ENCODE measurements at regions not wholly inside any gene's neighbourhood (a gene's known extent, or its start where the extent isn't known, plus 50 kb on each side); places are given as distances from the start of the nearest gene placed in this dataset.
"Not testable (repeated sequence)": the region's sequence is repeated elsewhere in the genome, so short reads cannot be mapped to it uniquely, and the experiment has no call there.

DNA sequence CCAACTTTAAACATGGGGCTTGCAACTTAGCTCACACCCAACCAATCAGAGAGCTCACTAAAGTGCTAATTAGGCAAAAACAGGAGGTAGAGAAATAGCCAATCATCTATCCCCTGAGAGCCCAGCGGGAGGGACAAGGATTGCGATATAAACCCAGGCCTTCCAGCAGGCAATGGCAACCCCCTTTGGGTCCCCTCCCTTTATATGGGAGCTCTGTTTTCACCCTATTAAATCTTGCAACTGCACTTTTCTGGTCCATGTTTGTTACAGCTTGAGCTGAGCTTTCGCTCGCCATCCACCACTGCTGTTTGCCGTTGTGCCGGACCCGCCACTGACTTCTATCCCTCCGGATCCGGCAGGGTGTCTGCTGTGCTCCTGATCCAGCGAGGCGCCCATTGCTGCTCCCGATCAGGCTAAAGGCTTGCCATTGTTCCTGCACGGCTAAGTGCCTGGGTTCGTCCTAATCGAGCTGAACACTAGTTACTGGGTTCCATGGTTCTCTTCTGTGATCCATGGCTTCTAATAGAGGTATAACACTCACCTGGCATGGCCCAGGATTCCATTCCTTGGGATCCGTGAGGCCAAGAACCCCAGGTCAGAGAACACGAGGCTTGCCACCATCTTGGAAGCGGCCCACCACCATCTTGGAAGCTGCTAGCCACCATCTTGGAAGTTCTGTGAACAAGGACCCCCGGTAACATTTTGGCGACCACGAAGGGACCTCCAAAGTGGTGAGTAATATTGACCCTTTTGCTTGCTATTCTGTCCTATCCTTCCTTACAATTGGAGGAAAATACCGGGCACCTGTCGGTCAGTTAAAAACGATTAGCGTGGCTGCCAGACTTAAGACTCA is 161.3 kb upstream of the GCFC2 start:
- intact Hi-C loops (cut with micrococcal nuclease); ATAC-seq; DNase-seq: not testable (repeated sequence)

DNA sequence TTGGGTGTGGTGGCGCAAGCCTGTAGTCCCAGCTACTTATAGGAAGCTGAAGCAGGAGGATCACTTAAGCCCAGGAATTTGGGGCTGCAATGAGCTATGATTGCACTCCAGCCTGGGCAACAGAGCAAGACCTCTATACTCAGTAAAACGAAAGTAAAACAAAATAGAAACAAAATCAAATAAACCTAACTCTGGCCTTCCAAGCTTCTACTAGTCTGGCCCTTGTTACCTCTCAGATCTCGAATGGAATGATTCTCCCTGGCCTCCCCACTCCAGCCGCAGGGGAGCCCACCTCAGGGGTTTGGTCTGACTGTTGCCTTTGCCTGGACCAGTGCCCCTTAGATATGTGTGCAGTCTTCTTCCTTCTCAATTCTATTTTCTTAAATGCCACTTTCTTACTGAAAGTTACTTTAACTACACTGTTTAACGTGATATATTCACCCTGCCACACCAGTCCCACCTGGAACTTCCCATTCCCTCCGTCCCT is 160.0 kb upstream of the GCFC2 start:
- DNase-seq (no peak), ATAC-seq (no peak)
- intact Hi-C loops (cut with micrococcal nuclease), result no loop called here

DNA sequence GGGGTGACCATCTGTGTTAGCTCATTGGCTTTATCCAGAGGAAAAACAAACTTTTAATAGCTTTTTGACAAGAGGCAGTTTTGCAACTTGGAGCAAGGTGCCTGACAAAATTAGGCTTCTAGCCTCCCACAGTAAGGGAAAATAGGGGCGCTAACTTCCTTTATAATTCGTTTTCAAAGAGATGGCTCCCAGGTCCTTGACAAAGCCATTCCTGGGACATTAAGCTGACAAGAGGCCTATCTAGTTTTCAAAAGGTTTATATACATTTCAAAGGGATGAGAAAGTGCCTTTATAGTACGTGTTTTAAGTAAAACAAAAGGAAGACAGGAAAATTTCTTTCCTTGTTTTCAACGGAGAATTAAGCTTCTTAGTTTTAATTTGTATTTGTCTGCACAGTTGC is 159.4 kb upstream of the GCFC2 start:
- DNase-seq (no peak), ATAC-seq (no peak)
- intact Hi-C loops (cut with micrococcal nuclease), result no loop called here

DNA sequence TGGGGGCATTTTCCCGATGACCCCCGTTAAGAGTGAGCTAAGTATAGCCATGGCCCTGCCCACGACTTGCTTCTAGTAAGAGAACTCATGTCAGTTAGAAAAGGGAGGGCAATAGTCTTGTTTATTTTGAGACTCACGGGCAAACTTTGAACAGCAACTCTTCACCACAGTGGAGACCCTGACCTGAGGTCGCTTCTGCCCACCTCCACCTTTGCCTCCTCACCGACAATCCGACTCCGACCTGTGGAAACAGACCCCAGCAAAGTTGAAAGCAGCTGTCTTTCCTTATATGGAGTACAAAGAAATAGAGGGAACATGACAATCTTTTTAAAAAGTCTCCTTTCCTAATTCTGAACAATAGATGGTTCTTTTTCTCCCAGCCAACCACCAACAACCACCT is 155.0 kb upstream of the GCFC2 start:
- DNase-seq (no peak), ATAC-seq (no peak)
- intact Hi-C loops (cut with micrococcal nuclease), result no loop called here

DNA sequence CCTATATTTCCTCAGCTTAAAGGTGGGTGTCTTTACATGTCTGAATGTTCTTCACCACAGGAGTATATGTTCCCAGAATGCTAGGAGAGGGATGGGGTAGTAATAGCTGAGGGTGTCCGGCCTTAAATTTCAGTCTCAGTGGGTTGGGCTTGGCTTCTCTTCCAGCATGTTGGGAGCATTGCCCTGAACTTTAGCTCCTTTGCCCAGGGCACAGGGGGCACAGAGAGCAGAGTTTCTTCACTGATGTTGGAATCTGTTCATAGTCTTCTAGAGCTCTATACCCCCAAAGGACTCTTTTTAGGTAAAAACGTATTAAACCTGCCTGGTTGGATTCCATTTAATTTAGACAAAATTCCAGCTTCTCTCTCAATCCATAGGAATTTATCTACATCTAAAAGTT is 154.4 kb upstream of the GCFC2 start:
- no peak for DNase-seq
- intact Hi-C loops (cut with micrococcal nuclease), result no loop called here
- ATAC-seq, result no peak

DNA sequence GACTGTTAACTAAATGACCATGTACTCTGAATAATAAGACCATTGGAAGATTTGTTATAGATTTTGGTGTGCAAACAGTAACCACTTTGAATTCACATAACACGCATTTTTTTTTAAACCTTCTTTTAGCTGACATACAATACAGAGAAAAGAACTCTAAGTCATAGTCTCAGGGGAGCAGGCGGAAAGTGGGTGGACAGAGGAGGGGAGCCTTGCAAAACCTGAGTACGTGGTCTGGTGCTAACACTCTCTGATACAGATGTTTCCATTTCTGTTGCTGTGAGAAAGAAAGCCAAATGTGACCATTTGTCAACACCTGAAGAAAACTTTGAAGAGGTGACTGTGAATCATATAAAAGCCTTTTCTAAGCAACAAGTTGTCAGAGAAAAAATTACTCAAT is 151.8 kb upstream of the GCFC2 start:
- intact Hi-C loops (cut with micrococcal nuclease), result no loop called here
- no peak for DNase-seq
- no peak for ATAC-seq

DNA sequence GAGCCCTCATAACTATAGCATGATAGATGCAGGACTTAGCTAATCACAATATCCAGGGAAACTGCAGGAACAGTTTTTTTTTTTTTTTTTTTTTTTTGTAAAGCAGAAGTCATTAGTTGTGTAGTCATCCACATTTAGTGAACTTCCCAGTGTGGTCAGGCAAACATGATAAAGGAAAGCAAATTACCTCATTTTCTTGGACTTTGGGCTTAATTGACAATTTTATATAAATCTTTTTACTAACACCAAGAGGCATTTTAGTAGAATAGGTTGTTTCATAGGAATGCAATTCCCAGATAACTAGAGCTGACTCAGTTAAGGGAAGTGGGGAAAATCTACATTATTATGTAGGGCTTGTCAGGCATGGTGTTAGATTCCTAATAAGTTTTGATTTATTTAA is 142.7 kb upstream of the GCFC2 start:
- no peak for ATAC-seq
- DNase-seq, result no peak

DNA sequence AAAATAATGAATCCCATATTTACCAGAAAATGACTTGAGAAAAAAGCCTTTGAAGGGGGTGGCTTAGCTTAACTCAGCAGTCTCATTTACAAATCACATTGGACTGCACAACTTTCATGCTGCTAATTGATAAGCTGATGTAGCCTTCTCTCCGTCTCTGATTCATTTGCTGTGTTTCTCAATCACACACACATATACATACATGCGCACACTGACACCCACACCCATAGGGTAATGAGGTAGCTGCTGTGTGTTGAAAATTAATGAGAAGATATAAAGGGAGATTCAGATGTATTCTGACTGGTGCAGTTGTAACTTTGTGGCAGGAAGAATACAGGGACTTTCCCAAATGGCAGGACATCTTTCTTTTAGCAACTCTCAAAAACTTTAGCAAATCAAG is 141.9 kb upstream of the GCFC2 start:
- no peak for DNase-seq
- no peak for ATAC-seq
- intact Hi-C loops (cut with micrococcal nuclease), result no loop called here

More for the DNA sequence above, 142.7 kb upstream of the GCFC2 start:
- intact Hi-C loops (cut with micrococcal nuclease), result no loop called here

DNA sequence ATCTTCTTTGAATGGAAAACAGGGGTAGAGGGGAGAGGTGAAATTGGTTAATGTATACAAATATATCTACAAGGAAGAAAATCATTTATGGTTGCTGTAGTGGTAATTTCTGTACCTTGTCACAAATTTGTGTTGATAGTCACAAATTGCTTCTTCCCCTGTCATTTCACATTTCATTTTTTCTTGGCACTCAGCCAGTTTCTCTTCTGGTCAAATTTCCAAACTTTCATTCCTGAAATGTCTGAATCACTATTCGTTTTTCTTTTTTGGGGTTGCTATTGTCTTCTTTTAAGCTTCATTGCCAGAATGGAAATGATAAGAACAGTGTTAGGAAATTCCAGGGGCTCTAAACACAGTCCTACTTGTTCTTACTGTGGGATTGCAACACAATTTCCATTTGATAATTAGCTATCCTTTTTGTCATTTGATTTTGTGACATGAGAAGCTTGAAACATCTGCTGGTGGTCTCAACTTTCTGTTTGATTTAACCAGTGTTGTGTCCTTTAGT is 136.0 kb upstream of the GCFC2 start:
- intact Hi-C loops (cut with micrococcal nuclease), result no loop called here
- no peak for ATAC-seq

DNA sequence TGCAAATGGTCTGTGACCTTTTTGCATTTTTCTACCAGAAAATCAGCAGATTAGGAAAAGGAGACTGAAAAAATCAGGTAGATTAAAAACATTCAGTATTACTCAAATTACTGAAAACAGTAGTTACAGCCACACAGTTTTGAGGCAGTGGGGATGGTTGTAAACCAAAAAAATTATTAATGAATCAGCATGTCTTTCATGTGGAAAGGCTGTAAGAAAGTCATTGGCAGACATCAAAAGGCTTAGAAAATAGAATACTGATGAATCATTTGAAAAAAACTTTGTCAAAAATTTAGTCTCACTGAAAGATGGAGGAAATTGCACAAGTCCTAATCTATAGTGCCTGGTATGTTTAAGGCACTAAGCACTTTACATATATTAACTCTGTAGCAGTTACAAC is 133.9 kb upstream of the GCFC2 start:
- DNase-seq, result no peak
- intact Hi-C loops (cut with micrococcal nuclease), result no loop called here
- no peak for ATAC-seq

More for the DNA sequence above, 136.0 kb upstream of the GCFC2 start:
- DNase-seq, result no peak

DNA sequence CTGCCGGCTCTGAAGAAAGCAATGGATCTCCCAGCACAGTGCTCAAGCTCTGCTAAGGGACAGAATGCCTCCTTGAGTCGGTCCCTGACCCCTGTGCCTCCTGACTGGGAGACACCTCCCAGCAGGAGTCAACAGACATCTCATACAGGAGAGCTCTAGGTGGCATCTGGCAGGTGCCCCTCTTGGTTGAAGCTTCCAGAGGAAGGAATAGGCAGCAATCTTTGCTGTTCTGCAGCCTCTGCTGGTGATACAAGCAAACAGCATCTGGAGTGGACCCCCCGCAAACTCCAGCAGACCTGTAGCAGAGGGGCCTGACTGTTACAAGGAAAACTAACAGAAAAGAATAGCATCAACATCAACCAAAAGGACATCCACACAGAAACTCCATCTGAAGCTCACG is 123.9 kb upstream of the GCFC2 start:
- DNase-seq; intact Hi-C loops (cut with micrococcal nuclease); ATAC-seq: not testable (repeated sequence)

DNA sequence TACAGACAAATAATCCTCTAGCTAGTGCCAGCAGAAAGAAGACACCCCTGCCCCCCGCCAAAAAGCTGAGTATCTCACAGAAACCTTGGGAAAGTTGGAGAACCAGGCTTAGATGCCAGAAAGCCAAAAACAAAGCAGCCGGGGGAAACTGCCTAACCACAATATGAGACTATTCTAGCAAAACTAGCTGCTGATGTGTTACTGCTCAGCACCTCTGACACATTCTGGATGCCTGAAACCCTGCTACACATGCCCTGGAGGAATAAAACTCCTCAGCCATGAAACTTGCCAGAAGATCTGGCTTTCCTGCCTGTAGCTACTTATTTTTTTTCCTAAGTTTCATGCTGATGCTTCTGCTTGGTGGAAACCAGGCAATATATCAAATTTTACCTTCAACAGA is 122.7 kb upstream of the GCFC2 start:
- ATAC-seq (no peak), DNase-seq (no peak)
- intact Hi-C loops (cut with micrococcal nuclease), result no loop called here

DNA sequence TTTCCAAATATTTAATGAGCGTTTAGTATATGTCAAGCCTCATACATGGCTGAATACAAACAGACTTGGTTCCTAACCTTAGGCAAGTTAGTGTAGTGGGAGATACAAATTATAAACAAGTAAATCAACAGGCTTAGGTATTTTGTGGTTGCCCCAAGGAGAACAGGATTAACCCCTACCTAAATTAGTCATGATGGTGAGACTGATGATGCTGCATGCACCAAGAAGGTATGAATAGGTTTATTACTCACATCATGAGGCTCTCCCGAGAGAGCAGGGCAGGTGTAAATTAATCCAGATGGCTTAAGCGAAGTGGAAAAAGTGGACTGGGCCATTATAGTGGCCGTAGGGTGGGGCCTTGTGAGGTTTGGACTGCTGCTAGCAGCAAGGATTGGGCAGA is 118.1 kb upstream of the GCFC2 start:
- ATAC-seq (no peak), DNase-seq (no peak)
- intact Hi-C loops (cut with micrococcal nuclease), result no loop called here

DNA sequence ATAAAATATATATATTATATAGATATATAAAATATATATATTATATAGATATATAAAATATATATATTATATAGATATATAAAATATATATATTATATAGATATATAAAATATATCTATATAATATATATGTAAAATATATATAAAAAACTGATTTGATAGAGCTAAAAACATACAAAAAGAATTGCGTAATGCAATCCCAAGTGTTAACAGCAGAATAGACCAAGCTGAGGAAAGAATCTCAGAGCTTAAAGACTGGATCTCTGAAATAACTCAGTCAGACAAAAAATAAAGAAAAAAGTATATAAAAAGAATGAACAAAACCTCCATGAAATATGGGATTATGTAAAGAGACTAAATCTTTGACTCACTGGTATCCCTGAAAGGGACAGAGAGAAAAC is 112.8 kb upstream of the GCFC2 start:
- DNase-seq; ATAC-seq; intact Hi-C loops (cut with micrococcal nuclease): not testable (repeated sequence)

DNA sequence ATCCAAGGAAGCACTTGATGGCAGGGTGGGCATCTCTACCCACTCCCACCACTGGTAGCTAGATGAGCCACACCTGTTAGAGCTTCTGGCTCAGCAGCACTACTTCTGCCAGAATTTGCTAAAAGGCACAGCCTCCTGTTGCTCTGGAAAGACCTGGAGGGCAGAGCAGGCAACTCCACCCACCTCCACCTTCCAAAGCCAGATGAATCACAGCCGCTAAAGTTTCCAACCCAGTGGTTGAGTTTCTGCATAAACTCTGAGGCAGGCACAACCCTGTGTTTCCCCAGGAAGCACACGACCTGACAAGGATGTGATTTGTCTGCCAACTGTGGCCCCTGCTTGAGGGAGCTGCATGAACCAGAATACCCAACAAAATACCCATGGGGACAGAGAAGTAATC is 111.6 kb upstream of the GCFC2 start:
- no peak for ATAC-seq
- no peak for DNase-seq
- intact Hi-C loops (cut with micrococcal nuclease), result no loop called here

DNA sequence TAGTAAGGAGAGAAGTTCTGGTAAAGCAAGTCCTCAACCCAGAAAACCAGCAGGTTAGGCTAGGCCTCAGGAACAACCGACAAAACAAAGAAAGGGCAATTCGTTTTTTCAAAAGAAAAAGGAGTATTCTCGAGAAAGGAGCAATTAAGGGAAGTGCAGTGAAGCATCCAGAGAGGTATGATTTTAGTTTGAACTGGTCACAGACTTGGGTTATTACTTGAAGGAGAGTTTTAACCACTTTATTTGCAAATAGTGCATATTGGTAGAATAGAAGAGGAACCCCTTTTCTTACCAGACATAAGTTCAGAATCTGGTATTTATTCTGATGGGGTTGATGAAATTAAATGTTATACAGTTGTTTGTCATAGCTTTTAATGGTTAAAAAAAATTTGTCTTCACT is 110.0 kb upstream of the GCFC2 start:
- intact Hi-C loops (cut with micrococcal nuclease), result no loop called here
- no peak for ATAC-seq
- no peak for DNase-seq

DNA sequence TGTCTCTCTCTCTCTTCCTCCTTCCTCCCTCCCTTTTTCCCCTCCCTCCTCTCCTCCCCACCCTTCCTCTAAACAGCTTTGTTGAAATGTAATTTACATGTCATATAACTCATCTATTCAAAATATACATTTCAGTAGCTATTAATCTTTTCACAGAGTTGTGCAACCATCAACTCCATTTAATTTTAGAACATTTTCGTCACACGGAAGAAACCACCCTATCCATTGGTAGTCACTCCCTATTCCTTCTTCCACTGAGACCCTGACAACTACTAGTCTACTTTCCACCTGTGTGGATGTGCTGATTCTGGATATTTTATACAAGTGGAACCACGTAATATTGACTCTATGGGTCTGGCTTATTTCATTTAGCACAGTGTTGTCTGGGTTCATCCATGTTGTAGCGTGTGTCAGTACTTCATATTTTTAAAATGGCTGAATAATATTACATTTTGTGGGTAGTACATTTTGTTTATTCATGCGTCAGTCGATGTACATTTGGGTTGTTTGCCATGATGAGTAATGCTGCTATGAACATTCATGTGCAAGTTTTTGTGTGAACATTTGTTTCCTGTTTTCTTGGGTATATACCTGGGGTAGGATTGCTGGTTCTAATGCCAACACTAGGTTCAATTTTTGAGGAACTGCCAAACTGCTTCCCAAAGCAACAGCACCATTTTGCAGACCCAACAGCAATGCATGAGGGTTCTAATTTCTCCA is 100.1 kb upstream of the GCFC2 start:
- no peak for ATAC-seq
- no peak for DNase-seq
- intact Hi-C loops (cut with micrococcal nuclease), result no loop called here

DNA sequence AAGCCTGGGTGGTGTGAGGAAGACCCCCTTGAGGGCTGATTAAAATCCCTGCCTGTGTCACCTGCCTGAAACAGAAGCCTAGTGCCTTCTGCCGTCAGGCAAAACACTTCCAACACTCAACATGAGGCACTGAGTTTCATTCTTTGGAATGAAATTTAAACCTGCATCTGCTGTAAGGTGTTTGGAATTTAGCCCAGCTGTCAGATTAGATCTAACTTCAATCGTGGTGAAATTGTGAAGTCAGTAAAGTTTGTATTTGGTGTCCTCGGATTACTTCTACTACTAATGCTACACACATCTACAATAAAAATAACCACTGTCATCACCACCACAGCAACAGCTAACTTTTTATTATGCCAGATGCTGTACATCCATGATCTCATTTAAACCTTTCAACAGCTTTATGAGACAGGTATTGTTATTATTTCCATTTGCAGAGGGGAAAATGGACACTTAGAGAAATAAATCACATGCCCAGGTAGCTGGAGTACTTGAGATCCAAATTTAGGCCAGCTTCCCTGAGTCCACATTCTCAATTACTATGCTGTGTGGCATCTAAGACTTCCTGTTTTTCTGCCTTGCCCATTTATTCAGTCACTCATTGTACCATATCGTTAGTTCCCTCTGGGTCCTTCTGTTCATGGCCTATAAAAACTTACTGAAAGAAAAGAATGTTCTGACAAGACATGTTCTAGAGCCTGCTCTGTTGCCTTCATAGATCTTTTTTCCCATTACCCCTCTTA is 98.2 kb upstream of the GCFC2 start:
- no peak for DNase-seq
- no peak for ATAC-seq
- intact Hi-C loops (cut with micrococcal nuclease), result no loop called here

DNA sequence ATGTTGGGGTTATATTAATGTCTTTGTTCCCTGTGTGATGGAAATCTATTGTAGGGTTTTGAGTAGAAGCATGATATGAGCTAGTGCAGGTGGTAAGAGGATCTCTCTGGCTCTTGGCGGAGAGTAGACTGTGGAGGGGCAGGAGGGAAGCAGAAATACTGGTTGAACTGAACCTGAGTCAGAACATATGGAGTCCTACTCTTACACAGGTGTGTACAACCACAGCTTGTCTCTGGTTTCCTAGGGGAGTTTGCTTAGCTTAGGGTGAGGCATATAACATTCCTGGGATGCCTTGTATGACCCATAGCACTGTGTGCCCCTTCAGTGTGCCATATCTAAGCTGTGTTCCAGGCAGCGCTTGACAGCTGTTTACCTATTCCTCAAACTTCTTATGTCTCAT is 97.3 kb upstream of the GCFC2 start:
- DNase-seq (no peak), ATAC-seq (no peak)
- intact Hi-C loops (cut with micrococcal nuclease), result no loop called here

Measured in left ventricle myocardium superior (tissue), 1 donor.